A549 (cell line): ENCODE measurements at regions not wholly inside any gene's neighbourhood (a gene's known extent, or its start where the extent isn't known, plus 50 kb on each side); places are given as distances from the start of the nearest gene placed in this dataset.

Experiments
- ATAC-seq, 2 experiments: fragments of 200-7000 bp in 1 of 2; fragments of >200 bp in 1 of 2; cut with Nextera tagmentation in 1 of 2; cut with Tn5 transposase in 1 of 2; 3 replicates each; pipeline versions ENCODE4 v1.8.0 to v1.9.1; 2018 to 2020; ENCODE audit warnings: mild to moderate bottlenecking in 1 of 2, moderate library complexity in 1 of 2
- CTCF ChIA-PET: fragments of 300-600 bp; sonication (Branson Sonifier 250); formaldehyde crosslinking; extraction: SDS; loops from one replicate; lab custom pipeline; 2021; ENCODE audit warnings: antibody characterized with exemption, inconsistent platforms; lab: Yijun Ruan, JAX
- POLR2A ChIA-PET: fragments of 350-600 bp; formaldehyde crosslinking; extraction: SDS; loops from one replicate; lab custom pipeline; 2021; ENCODE audit warnings: antibody characterized with exemption, inconsistent platforms; lab: Yijun Ruan, JAX
- DNase-seq, 2 experiments: peaks; one replicate each; pipeline versions ENCODE4 v3.0.0 to v3.0.0-alpha.2; 2011 to 2016; ENCODE audit warnings: low read depth in 1 of 2, low spot score in 1 of 2
- FAIRE-seq: peaks from 2 replicates; lab custom pipeline; 2011; peaks lifted over from hg19 to GRCh38; lab: Jason Lieb, UNC
- H3K27ac ChIP-seq, 2 experiments: fragments of >200 bp; sonication (Bioruptor Twin); formaldehyde crosslinking; 3 replicates each; pipeline ENCODE4 v1.5.1; 2016 to 2017
- H3K4me1 ChIP-seq: fragments of >200 bp; sonication (Bioruptor Twin); formaldehyde crosslinking; 3 replicates; pipeline ENCODE4 v1.6.1; 2016
- H3K4me2 ChIP-seq: fragments of >200 bp; sonication (Bioruptor Twin); formaldehyde crosslinking; 3 replicates; pipeline ENCODE4 v1.6.1; 2016
- H3K4me3 ChIP-seq: fragments of >200 bp; sonication (Bioruptor Twin); formaldehyde crosslinking; 3 replicates; pipeline ENCODE4 v1.5.1; 2016
- H3K9me3 ChIP-seq: fragments of >200 bp; sonication (Bioruptor Twin); formaldehyde crosslinking; 3 replicates; pipeline ENCODE4 v1.6.1; 2016
- BHLHE40 ChIP-seq: IDR thresholded peaks from 2 replicates; pipeline ENCODE4 v1.6.1; 2012; ENCODE audit warnings: low read depth, low read length, inconsistent platforms
- CBX8 ChIP-seq: fragments of 200-600 bp; sonication (generic); IDR thresholded peaks from 2 replicates; pipeline ENCODE4 v1.6.1; 2016
- CEBPB ChIP-seq, 2 experiments: fragments of >200 bp in 1 of 2; sonication (Bioruptor Twin) in 1 of 2; formaldehyde crosslinking in 1 of 2; IDR thresholded peaks; 2 replicates each; pipeline ENCODE4 v1.6.1; 2012 to 2016
- CTCF ChIP-seq: fragments of >200 bp; sonication (Bioruptor Twin); formaldehyde crosslinking; IDR thresholded peaks from 3 replicates; pipeline ENCODE4 v1.5.1; 2016
- EHMT2 ChIP-seq: fragments of 200-600 bp; sonication (generic); IDR thresholded peaks from 2 replicates; pipeline ENCODE4 v1.6.1; 2016; ENCODE audit warnings: antibody characterized with exemption, low read depth, mild to moderate bottlenecking, moderate library complexity
- FOSB ChIP-seq: fragments of 250-450 bp; sonication (Bioruptor Pico); IDR thresholded peaks from 2 replicates; pipeline ENCODE4 v1.5.0; 2020; ENCODE audit warnings: mild to moderate bottlenecking, moderate library complexity
- FOSL2 ChIP-seq, 2 experiments: fragments of 450-650 bp in 1 of 2; fragments of >200 bp in 1 of 2; sonication (Bioruptor Twin) in 1 of 2; formaldehyde crosslinking; IDR thresholded peaks; 2 replicates each; pipeline versions ENCODE4 v1.5.0 to v1.6.1; 2016 to 2020; ENCODE audit warnings: mild to moderate bottlenecking in 1 of 2, moderate library complexity in 1 of 2
- FOXS1 ChIP-seq: fragments of 250-450 bp; sonication (Bioruptor Pico); IDR thresholded peaks from 2 replicates; pipeline ENCODE4 v1.5.0; 2020; ENCODE audit warnings: mild to moderate bottlenecking, moderate library complexity
- HDAC2 ChIP-seq: fragments of 200-600 bp; sonication (generic); IDR thresholded peaks from 2 replicates; pipeline ENCODE4 v1.6.1; 2016
- HEYL ChIP-seq: fragments of 250-450 bp; sonication (Bioruptor Pico); IDR thresholded peaks from 2 replicates; pipeline ENCODE4 v1.8.0; 2021; ENCODE audit warnings: mild to moderate bottlenecking, moderate library complexity
- HOXA7 ChIP-seq: fragments of 250-450 bp; sonication (Bioruptor Pico); IDR thresholded peaks from 2 replicates; pipeline ENCODE4 v1.5.0; 2020; ENCODE audit warnings: mild to moderate bottlenecking, moderate library complexity
- HOXB13 ChIP-seq: fragments of 250-450 bp; sonication (Bioruptor Pico); IDR thresholded peaks from 2 replicates; pipeline ENCODE4 v1.5.0; 2020; ENCODE audit warnings: low read depth, mild to moderate bottlenecking, moderate library complexity
- JUN ChIP-seq, 2 experiments: fragments of >200 bp; sonication (Bioruptor Twin); formaldehyde crosslinking; IDR thresholded peaks; 2 replicates in 1 of 2; 3 replicates in 1 of 2; pipeline ENCODE4 v1.6.1; 2016 to 2017
- JUNB ChIP-seq: fragments of >200 bp; sonication (Bioruptor Twin); formaldehyde crosslinking; IDR thresholded peaks from 2 replicates; pipeline ENCODE4 v1.6.1; 2016
- KDM1A ChIP-seq: fragments of 200-600 bp; sonication (generic); IDR thresholded peaks from 2 replicates; pipeline ENCODE4 v1.6.1; 2016; ENCODE audit warnings: low read depth, mild to moderate bottlenecking
- KDM5A ChIP-seq: fragments of 200-600 bp; sonication (generic); IDR thresholded peaks from 2 replicates; pipeline ENCODE4 v1.6.1; 2016; ENCODE audit warnings: antibody characterized with exemption, mild to moderate bottlenecking
- MAFK ChIP-seq: fragments of 450-650 bp; IDR thresholded peaks from 2 replicates; pipeline ENCODE4 v1.6.1; 2014; ENCODE audit not compliant: partially characterized antibody
- MAX ChIP-seq: IDR thresholded peaks from 2 replicates; pipeline ENCODE4 v1.6.1; 2012
- MAZ ChIP-seq: fragments of 150-350 bp; IDR thresholded peaks from 2 replicates; pipeline ENCODE4 v1.6.1; 2014; ENCODE audit warnings: antibody characterized with exemption, low read depth, low read length, borderline replicate concordance
- NPAS2 ChIP-seq: fragments of 250-450 bp; sonication (Bioruptor Pico); IDR thresholded peaks from 2 replicates; pipeline ENCODE4 v1.8.0; 2022; ENCODE audit warnings: mild to moderate bottlenecking, moderate library complexity, borderline replicate concordance
- NR3C1 ChIP-seq: fragments of >200 bp; sonication (Bioruptor Twin); formaldehyde crosslinking; IDR thresholded peaks from 3 replicates; pipeline ENCODE4 v1.6.1; 2017
- PHF8 ChIP-seq: fragments of 200-600 bp; sonication (generic); IDR thresholded peaks from 2 replicates; pipeline ENCODE4 v1.6.1; 2016; ENCODE audit warnings: low read depth, mild to moderate bottlenecking, antibody characterized with exemption, moderate library complexity, borderline replicate concordance
- RNF2 ChIP-seq: fragments of 200-600 bp; sonication (generic); IDR thresholded peaks from 2 replicates; pipeline ENCODE4 v1.6.1; 2016; ENCODE audit warnings: low read depth, mild to moderate bottlenecking, antibody characterized with exemption, moderate library complexity, borderline replicate concordance
- TFCP2L1 ChIP-seq: fragments of 250-450 bp; sonication (Bioruptor Pico); IDR thresholded peaks from 2 replicates; pipeline ENCODE4 v1.5.0; 2021; ENCODE audit warnings: mild to moderate bottlenecking
- ZFP36 ChIP-seq: fragments of 450-650 bp; IDR thresholded peaks from 2 replicates; pipeline ENCODE4 v1.6.1; 2014; ENCODE audit warnings: borderline replicate concordance; ENCODE audit not compliant: partially characterized antibody
- ZNF302 ChIP-seq: fragments of 250-450 bp; sonication (Bioruptor Pico); IDR thresholded peaks from 2 replicates; pipeline ENCODE4 v1.9.0; 2021; ENCODE audit warnings: inconsistent platforms, mild to moderate bottlenecking, moderate library complexity
- WGBS: methylation state at CpG from one replicate; pipeline ENCODE4 v1.1.6; 2017; ENCODE audit errors: missing lambda C conversion rate; 5-methylcytosine and 5-hydroxymethylcytosine counted together
- TF ChIP-seq, protein P1 (sequence below): fragments of >200 bp; sonication (Bioruptor Twin); formaldehyde crosslinking; IDR thresholded peaks from 2 replicates; pipeline ENCODE4 v1.6.1; 2016

DNA sequence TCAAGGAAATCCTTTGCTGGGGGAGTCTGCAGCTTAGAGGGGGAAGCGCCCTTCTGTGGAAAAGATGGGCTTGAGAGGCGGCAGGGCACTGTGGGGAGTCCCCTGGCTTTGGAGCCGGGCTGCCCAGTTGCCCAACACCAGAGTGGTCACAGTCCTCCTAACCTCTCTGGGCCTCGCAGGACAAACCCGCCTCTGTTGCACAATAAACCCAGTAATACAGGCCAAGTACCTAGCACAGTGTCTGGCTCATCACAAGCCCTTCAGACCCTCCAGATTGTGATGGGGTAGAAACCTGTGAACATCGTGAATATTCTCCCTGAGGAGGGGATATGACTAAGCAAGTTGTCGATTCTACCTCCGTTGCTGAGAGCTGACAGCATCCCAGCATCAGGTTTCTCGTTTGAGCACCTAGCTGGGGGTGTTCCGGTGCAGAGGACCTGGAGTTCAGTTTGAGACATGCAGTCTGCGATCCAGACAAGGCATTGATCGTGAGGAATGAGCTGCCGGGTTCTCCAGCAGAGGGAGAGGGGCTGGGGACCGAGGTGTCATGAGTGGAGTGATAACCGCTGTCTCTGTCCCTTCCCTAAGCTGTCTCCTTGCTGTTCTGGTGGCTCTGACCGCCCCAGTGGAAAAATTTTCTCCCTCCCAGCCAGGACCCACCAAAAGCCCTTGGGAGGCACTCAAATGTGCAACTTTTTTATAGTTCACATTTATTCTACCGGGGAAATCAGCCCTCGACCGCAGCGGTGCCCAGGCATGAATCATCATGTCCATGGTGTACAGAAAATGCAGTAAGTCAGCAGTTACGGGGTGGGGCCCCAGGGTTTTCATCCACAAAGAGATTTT is 161.9 kb downstream of the WSCD1 start:
- DNase-seq, result peak in 1 of 2 experiments; percentile 37
- CTCF ChIA-PET, result interaction anchor here (0.7 to 3.8 kb wide), 5 partner anchors 13 to 642 kb away, joined by 3 to 11 read pairs (median 4); no protein-coding TSS in a partner anchor
- no peak for FAIRE-seq

GRCh38 chr17:6231465-6231864 is 161.3 kb downstream of the WSCD1 start:
- ATAC-seq (peak in 1 of 2 experiments; percentile 6; a peak in 1 of 6 replicates), FAIRE-seq (no peak), DNase-seq (no peak)
- H3K9me3 ChIP-seq, result no peaks in the 10 kb centered on the region
- peak overlapping the region; percentile 75 for H3K4me2 ChIP-seq
- peak overlapping the region; percentile 34 to 61; a peak in 2 of 6 replicates for H3K27ac ChIP-seq
- 90% methylated on average over 8 of the region's 8 CpGs for WGBS
- H3K4me3 ChIP-seq, result no peak overlapping the region
- POLR2A ChIA-PET, result no interaction called here
- peaks cover 16% of the 10 kb centered on the region for H3K4me1 ChIP-seq
- TF ChIP-seq HDAC2, result no peak
- no peak for TF ChIP-seq NR3C1
- TF ChIP-seq HEYL (CRISPR knock-in tag), result no peak
- TF ChIP-seq JUNB, result no peak
- no peak for TF ChIP-seq ZFP36
- TF ChIP-seq KDM5A, result no peak
- TF ChIP-seq KDM1A, result no peak
- TF ChIP-seq BHLHE40, result no peak
- no peak for TF ChIP-seq MAX
- no peak for TF ChIP-seq EHMT2
- no peak for TF ChIP-seq PHF8
- TF ChIP-seq FOSL2 (IDR thresholded peaks at IDR 0.05), result no peak
- TF ChIP-seq FOSL2 (CRISPR knock-in tag; IDR thresholded peaks at IDR 0.05), result no peak
- no peak for TF ChIP-seq FOXS1 (CRISPR knock-in tag)
- no peak for TF ChIP-seq HOXB13 (CRISPR knock-in tag)
- TF ChIP-seq FOSB (CRISPR knock-in tag), result no peak
- TF ChIP-seq CBX8, result no peak
- no peak for TF ChIP-seq RNF2
- TF ChIP-seq HOXA7 (CRISPR knock-in tag), result no peak
- TF ChIP-seq TFCP2L1, result no peak
- TF ChIP-seq, all 56 proteins: peak for 0
- CTCF ChIA-PET, result interaction anchor here (0.7 to 3.8 kb wide), 5 partner anchors 12 to 642 kb away, joined by 3 to 11 read pairs (median 4); no protein-coding TSS in a partner anchor

More for the DNA sequence above, 161.9 kb downstream of the WSCD1 start:
- Histone ChIP-seq H3K4me2 (peak overlapping the region; percentile 75), H3K9me3 (no peaks in the 10 kb centered on the region), H3K27ac (peak overlapping the region; percentile 34 to 61; a peak in 3 of 6 replicates), H3K4me3 (0 out of 3 replicates have a peak overlapping the region, but pooled peaks have one; percentile 12), H3K4me1 (peaks cover 16% of the 10 kb centered on the region)
- POLR2A ChIA-PET, result no interaction called here
- TF ChIP-seq CTCF, result no peak
- no peak for TF ChIP-seq BHLHE40
- peak; percentile 18 for TF ChIP-seq MAFK
- no peak for TF ChIP-seq KDM5A
- no peak for TF ChIP-seq MAZ
- no peak for TF ChIP-seq ZNF302 (CRISPR knock-in tag)
- TF ChIP-seq CEBPB (IDR thresholded peaks at IDR 0.05), result peak; percentile 44 to 74; a peak in 3 of 4 replicates
- TF ChIP-seq, protein P1, sequence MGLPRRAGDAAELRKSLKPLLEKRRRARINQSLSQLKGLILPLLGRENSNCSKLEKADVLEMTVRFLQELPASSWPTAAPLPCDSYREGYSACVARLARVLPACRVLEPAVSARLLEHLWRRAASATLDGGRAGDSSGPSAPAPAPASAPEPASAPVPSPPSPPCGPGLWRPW, result no peak
- no peak for TF ChIP-seq NPAS2 (CRISPR knock-in tag)
- TF ChIP-seq FOSL2 (IDR thresholded peaks at IDR 0.05), result no peak
- TF ChIP-seq FOSL2 (CRISPR knock-in tag; IDR thresholded peaks at IDR 0.05), result 0 out of 2 replicates have a peak, but pooled peaks have one; percentile 23
- TF ChIP-seq JUN (IDR thresholded peaks at IDR 0.05), result no peak
- 19% methylated on average over 21 of the region's 21 CpGs for WGBS
- ATAC-seq, result peak; percentile 80 to 82
